GM12874 (cell line): ENCODE measurements at regions not wholly inside any gene's neighbourhood (a gene's known extent, or its start where the extent isn't known, plus 50 kb on each side); places are given as distances from the start of the nearest gene placed in this dataset.

ENCODE experiments used
- TF ChIP-seq, protein P1 (sequence below): IDR thresholded peaks from 2 replicates; pipeline ENCODE4 v1.5.1; 2011; ENCODE audit warnings: low read depth, mild to moderate bottlenecking, control low read depth, low read length, moderate library complexity; ENCODE audit not compliant: insufficient read depth

- TF ChIP-seq, protein P1, sequence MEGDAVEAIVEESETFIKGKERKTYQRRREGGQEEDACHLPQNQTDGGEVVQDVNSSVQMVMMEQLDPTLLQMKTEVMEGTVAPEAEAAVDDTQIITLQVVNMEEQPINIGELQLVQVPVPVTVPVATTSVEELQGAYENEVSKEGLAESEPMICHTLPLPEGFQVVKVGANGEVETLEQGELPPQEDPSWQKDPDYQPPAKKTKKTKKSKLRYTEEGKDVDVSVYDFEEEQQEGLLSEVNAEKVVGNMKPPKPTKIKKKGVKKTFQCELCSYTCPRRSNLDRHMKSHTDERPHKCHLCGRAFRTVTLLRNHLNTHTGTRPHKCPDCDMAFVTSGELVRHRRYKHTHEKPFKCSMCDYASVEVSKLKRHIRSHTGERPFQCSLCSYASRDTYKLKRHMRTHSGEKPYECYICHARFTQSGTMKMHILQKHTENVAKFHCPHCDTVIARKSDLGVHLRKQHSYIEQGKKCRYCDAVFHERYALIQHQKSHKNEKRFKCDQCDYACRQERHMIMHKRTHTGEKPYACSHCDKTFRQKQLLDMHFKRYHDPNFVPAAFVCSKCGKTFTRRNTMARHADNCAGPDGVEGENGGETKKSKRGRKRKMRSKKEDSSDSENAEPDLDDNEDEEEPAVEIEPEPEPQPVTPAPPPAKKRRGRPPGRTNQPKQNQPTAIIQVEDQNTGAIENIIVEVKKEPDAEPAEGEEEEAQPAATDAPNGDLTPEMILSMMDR = no peak
Measured at GRCh38 chr4:126956184-126956897, 676.4 kb upstream of the INTU start.

DNA sequence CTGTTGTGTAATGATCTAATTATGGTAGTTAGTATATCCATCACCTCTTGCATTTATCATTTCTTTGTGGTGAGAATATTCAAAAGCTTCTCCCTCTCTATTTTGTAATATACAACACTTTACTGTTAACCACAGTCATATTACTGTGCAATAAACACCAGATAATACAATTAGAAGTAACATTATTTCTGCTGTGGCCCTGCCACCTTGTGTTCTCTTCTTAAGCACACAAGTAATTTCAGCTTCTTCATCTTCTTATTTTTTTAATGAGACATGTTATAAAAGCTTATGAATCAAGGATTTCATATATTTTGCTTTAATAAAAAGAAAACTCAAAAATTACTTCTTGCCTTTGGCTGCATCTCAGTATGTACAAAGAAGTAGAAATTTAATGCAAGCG lies 675.2 kb upstream of the INTU start:
- TF ChIP-seq, protein P1 = no peak

DNA sequence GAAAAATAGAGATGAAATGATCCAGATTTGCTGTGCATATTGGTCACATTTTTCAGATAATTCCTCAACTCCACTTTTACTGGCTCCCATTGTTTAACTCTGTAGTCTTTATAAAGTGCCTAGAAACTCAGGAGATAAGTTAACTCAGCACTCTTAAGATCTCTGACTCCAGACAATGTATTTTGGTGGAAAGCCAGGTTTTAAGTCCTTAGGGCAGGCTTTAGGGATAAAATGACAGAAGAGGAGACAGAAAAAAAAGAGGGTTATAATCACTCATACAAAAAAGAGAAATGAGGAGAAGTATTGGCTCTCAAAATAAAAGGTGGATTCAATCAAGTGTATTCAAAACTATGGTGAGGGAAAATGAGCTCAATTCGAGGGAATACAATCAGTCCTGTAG lies 674.8 kb upstream of the INTU start:
- TF ChIP-seq, protein P1 = no peak

DNA sequence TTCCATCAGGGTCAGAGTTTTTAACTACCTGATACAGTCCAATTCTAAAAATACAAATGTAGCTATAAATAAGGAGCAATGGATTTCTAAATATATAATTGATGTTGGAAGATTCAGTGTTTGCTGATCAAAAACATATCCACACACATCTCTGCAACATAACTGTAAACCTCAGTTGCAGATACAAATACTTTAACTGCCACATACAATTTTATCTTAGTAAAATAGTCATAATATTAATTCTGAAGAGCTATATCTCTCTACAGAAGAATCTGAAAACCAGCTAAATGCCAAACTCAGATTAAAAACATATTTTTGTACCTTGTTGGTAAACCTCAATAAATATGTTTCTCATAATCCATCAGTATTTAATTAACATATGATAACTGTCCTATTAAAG lies 674.3 kb upstream of the INTU start:
- TF ChIP-seq, protein P1 = no peak

GRCh38 chr4:126959056-126959745 lies 673.6 kb upstream of the INTU start:
- TF ChIP-seq, protein P1 = no peak

DNA sequence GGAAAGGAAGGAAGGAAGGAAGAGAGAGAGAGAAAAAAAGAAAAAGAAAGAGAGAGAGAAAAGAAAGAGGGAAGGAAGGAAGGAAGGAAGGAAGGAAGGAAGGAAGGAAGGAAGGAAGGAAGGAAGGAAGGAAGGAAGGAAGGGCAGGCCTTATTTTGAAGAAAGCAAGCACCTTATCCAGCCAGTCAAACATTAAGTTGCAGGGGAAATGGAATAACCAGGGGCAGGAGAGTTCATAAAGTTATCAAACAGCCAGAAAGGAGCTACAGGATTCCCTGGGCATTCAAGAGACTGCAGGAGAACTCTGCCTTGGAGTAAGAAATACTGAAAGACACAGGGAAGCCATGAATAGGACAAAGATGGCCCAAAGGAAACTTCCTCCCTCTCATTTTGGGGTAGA lies 672.0 kb upstream of the INTU start:
- TF ChIP-seq, protein P1 = no peak

- TF ChIP-seq, protein P1 = no peak
Measured at GRCh38 chr4:126961661-126962060, 671.1 kb upstream of the INTU start.
